ENCODE measurements at regions not wholly inside any gene's neighbourhood (a gene's known extent, or its start where the extent isn't known, plus 50 kb on each side); places are given as distances from the start of the nearest gene placed in this dataset.
A peak's percentile ranks its signal among the peaks of the same experiment; 100 is the strongest.

DNA sequence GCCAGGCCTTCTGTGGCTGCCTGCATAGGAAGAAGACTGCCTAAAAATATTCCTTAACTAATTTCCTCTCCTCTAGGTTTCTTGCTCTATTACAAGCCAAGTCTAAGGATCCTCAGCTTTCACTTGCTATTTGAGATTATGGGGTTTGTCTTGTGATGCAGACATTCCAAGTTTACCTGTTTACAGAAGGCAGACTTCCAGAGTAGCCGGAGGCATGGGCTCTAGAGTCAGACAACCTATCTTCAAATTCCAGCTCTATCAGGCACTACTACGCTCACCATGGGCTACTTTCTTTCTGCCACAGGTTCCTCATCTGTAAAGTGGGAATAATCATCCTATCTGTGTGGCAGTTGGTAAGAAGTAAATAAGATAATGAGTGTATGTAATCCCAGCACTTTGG is 95.6 kb upstream of the BCL6 start:
- no peak for TF ChIP-seq CTCF (conservative IDR thresholded peaks at IDR 0.05; ENCODE audit: low read depth, low read length)
- no peak for DNase-seq (ENCODE audit: low read depth)
- H3K4me3 ChIP-seq (ENCODE audit: low read depth, low read length): no peak overlapping the region

GRCh38 chr3:187841560-187841959 is 96.3 kb upstream of the BCL6 start:
- no peak for TF ChIP-seq CTCF (conservative IDR thresholded peaks at IDR 0.05; ENCODE audit: low read depth, low read length)
- peak; percentile 42 for DNase-seq (ENCODE audit: low read depth)
- H3K4me3 ChIP-seq (ENCODE audit: low read depth, low read length): no peak overlapping the region

GRCh38 chr3:187843654-187844053 is 98.4 kb upstream of the BCL6 start:
- no peak for TF ChIP-seq CTCF (conservative IDR thresholded peaks at IDR 0.05; ENCODE audit: low read depth, low read length)
- H3K4me3 ChIP-seq (ENCODE audit: low read depth, low read length): no peak overlapping the region
- DNase-seq (ENCODE audit: low read depth): no peak

- no peak for TF ChIP-seq CTCF (conservative IDR thresholded peaks at IDR 0.05; ENCODE audit: low read depth, low read length)
- no peak for DNase-seq (ENCODE audit: low read depth)
- H3K4me3 ChIP-seq (ENCODE audit: low read depth, low read length): no peak overlapping the region
Measured at GRCh38 chr3:187844708-187845107, 99.4 kb upstream of the BCL6 start.

DNA sequence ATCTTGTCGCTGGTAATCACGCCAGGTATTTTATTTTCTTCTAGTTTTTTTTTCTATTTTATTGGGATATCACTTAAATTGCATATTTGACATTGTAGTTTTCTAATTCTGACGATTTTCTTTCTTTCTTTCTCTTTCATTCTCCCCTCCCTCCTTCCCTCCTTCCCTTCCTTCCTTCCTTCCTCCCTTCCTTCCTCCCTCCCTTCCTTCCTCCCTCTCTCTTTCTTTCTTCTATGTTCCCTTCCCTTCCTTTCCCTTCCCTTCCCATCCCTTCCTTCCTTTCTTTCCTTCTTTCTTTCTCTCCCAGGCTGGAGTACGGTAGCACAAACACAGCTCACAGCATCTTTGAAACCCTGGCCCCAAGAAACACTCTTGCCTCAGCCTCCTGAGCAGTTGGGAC is 100.6 kb upstream of the BCL6 start:
- no peak for DNase-seq (ENCODE audit: low read depth)
- TF ChIP-seq CTCF (conservative IDR thresholded peaks at IDR 0.05; ENCODE audit: low read depth, low read length): no peak
- no peak overlapping the region for H3K4me3 ChIP-seq (ENCODE audit: low read depth, low read length)

DNA sequence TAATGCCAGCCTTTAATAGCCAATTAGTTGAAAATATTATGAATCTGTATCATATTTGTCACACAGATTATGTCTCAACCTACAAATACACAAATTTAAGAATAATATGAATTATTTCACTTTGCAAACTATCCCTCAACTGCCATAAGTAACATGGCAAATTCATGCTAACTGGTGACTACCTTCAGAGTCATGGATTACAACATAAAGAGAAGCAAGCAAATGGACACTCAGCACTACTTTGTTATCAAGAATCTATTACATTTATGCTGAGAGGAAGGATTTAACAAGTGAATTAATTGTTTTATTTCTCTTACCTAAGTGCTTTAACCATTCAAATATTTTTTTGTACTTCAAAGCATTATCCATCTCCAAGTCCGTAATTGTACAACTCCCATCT is 103.1 kb upstream of the BCL6 start:
- no peak overlapping the region for H3K4me3 ChIP-seq (ENCODE audit: low read depth, low read length)
- TF ChIP-seq CTCF (conservative IDR thresholded peaks at IDR 0.05; ENCODE audit: low read depth, low read length): no peak
- no peak for DNase-seq (ENCODE audit: low read depth)

GRCh38 chr3:187849016-187849654 is 103.9 kb upstream of the BCL6 start:
- no peak overlapping the region for H3K4me3 ChIP-seq (ENCODE audit: low read depth, low read length)
- no peak for TF ChIP-seq CTCF (conservative IDR thresholded peaks at IDR 0.05; ENCODE audit: low read depth, low read length)
- no peak for DNase-seq (ENCODE audit: low read depth)
